Fibroblast of villous mesenchyme (primary cell): ENCODE measurements at regions not wholly inside any gene's neighbourhood (a gene's known extent, or its start where the extent isn't known, plus 50 kb on each side); places are given as distances from the start of the nearest gene placed in this dataset.

Experiments
- DNase-seq: peaks from one replicate; pipeline ENCODE4 v3.0.0-alpha.2; 2010; ENCODE audit warnings: low read depth
- H3K4me3 ChIP-seq: 2 replicates; pipeline ENCODE4 v1.5.1; 2011; ENCODE audit warnings: low read depth, mild to moderate bottlenecking, low read length
- TF ChIP-seq, protein P1 (sequence below): IDR thresholded peaks from 2 replicates; pipeline ENCODE4 v1.5.1; 2012; ENCODE audit warnings: low read depth, mild to moderate bottlenecking, low read length; ENCODE audit not compliant: insufficient read depth

DNA sequence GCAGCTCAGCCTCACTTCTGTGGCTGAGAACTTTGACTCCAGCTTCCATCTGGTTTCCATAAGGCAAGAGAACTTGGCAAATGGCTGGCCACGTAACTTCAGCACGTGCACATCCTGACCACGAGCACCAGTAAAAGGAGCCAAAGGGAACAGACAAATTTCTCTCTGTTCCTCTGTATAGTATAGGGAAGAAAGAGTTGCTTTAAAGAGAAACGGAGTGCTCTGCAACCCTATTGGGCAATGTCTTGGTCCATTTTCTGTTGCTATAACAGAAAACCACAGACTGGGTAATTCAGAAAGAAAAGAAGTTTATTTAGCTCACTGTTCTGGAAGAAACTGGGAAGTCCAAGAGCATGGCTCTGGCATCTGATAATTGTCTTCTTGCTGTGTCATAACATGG, 558.7 kb downstream of the ACTL7B start:
- TF ChIP-seq, protein P1, sequence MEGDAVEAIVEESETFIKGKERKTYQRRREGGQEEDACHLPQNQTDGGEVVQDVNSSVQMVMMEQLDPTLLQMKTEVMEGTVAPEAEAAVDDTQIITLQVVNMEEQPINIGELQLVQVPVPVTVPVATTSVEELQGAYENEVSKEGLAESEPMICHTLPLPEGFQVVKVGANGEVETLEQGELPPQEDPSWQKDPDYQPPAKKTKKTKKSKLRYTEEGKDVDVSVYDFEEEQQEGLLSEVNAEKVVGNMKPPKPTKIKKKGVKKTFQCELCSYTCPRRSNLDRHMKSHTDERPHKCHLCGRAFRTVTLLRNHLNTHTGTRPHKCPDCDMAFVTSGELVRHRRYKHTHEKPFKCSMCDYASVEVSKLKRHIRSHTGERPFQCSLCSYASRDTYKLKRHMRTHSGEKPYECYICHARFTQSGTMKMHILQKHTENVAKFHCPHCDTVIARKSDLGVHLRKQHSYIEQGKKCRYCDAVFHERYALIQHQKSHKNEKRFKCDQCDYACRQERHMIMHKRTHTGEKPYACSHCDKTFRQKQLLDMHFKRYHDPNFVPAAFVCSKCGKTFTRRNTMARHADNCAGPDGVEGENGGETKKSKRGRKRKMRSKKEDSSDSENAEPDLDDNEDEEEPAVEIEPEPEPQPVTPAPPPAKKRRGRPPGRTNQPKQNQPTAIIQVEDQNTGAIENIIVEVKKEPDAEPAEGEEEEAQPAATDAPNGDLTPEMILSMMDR = no peak
- DNase-seq = peak; percentile 83
- H3K4me3 ChIP-seq = no peak overlapping the region

GRCh38 chr9:108296056-108296455, 559.7 kb downstream of the ACTL7B start:
- DNase-seq = peak; percentile 56
- no peak overlapping the region for H3K4me3 ChIP-seq
- TF ChIP-seq, protein P1 = no peak

GRCh38 chr9:108291586-108291932, 564.2 kb downstream of the ACTL7B start:
- no peak for DNase-seq
- no peak overlapping the region for H3K4me3 ChIP-seq
- TF ChIP-seq, protein P1 = no peak

- H3K4me3 ChIP-seq = no peak overlapping the region
- peak; percentile 28 for DNase-seq
- TF ChIP-seq, protein P1 = no peak
Measured at GRCh38 chr9:108290839-108291585, 564.8 kb downstream of the ACTL7B start.

GRCh38 chr9:108286638-108287206, 569.1 kb downstream of the ACTL7B start:
- no peak for DNase-seq
- H3K4me3 ChIP-seq = no peak overlapping the region
- TF ChIP-seq, protein P1 = no peak

- TF ChIP-seq, protein P1 = no peak
- peak; percentile 61 for DNase-seq
- no peak overlapping the region for H3K4me3 ChIP-seq
Measured at GRCh38 chr9:108283696-108284095, 572.1 kb downstream of the ACTL7B start.

DNA sequence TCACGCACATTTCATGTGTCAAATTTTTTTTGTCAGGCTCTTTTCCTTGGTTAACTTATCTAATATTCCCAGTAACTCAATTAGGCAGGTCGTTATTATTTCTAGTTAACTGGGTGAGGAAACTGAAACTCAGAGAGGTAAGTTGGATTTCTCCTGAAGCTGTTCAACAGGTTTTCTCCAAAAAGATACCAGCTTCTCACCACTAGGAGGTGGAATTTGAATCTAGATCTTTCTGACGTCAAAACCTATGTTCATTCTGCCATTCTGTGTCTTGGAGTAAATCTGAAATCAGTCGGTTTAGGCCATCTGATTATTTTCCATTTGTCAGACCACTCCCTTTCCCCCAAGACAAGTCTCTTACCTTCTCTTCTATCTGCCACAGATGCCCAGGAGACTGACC, 572.9 kb downstream of the ACTL7B start:
- TF ChIP-seq, protein P1 = peak; percentile 43
- H3K4me3 ChIP-seq = no peak overlapping the region
- DNase-seq = no peak
